ENCODE measurements at regions not wholly inside any gene's neighbourhood (a gene's known extent, or its start where the extent isn't known, plus 50 kb on each side); places are given as distances from the start of the nearest gene placed in this dataset.

- H3K4me3 ChIP-seq (ENCODE audit: low read depth, low read length), result no peak overlapping the region
- DNase-seq (ENCODE audit: low read depth), result no peak
- TF ChIP-seq, protein P1, sequence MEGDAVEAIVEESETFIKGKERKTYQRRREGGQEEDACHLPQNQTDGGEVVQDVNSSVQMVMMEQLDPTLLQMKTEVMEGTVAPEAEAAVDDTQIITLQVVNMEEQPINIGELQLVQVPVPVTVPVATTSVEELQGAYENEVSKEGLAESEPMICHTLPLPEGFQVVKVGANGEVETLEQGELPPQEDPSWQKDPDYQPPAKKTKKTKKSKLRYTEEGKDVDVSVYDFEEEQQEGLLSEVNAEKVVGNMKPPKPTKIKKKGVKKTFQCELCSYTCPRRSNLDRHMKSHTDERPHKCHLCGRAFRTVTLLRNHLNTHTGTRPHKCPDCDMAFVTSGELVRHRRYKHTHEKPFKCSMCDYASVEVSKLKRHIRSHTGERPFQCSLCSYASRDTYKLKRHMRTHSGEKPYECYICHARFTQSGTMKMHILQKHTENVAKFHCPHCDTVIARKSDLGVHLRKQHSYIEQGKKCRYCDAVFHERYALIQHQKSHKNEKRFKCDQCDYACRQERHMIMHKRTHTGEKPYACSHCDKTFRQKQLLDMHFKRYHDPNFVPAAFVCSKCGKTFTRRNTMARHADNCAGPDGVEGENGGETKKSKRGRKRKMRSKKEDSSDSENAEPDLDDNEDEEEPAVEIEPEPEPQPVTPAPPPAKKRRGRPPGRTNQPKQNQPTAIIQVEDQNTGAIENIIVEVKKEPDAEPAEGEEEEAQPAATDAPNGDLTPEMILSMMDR (conservative IDR thresholded peaks at IDR 0.05; ENCODE audit: low read depth, low read length), result no peak
These were observed 447.7 kb downstream of the PDZRN4 start for GRCh38 chr12:41635626-41636364.

GRCh38 chr12:41634091-41634490, 446.0 kb downstream of the PDZRN4 start:
- H3K4me3 ChIP-seq (ENCODE audit: low read depth, low read length), result no peak overlapping the region
- DNase-seq (ENCODE audit: low read depth), result no peak
- TF ChIP-seq, protein P1 (conservative IDR thresholded peaks at IDR 0.05; ENCODE audit: low read depth, low read length), result no peak

DNA sequence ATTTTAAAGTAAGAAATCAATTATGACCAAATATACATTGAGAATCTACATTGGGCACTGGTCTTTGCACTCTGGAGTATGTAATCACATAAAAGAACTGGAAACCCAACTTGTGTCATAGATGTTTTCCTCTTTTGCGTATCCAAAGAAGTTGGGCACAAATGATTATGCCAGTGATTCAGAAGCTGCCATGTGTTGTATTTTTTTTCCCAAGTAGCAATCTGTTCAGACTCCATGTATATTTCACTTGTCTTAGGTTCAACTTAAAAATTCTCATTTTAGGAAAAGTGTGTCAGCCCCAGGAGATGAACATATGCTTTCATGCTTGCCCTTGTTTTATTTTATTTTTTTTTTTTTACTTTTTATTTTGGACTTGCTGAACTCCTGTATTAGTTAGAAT, 441.5 kb downstream of the PDZRN4 start:
- no peak overlapping the region for H3K4me3 ChIP-seq (ENCODE audit: low read depth, low read length)
- TF ChIP-seq, protein P1 (conservative IDR thresholded peaks at IDR 0.05; ENCODE audit: low read depth, low read length), result no peak
- no peak for DNase-seq (ENCODE audit: low read depth)

- DNase-seq (ENCODE audit: low read depth), result no peak
- no peak overlapping the region for H3K4me3 ChIP-seq (ENCODE audit: low read depth, low read length)
- TF ChIP-seq, protein P1 (conservative IDR thresholded peaks at IDR 0.05; ENCODE audit: low read depth, low read length), result no peak
These were observed 439.4 kb downstream of the PDZRN4 start for GRCh38 chr12:41627476-41627875.

- TF ChIP-seq, protein P1 (conservative IDR thresholded peaks at IDR 0.05; ENCODE audit: low read depth, low read length), result no peak
- no peak for DNase-seq (ENCODE audit: low read depth)
- no peak overlapping the region for H3K4me3 ChIP-seq (ENCODE audit: low read depth, low read length)
These were observed 436.5 kb downstream of the PDZRN4 start for GRCh38 chr12:41624571-41624970.
